ENCODE measurements at regions not wholly inside any gene's neighbourhood (a gene's known extent, or its start where the extent isn't known, plus 50 kb on each side); places are given as distances from the start of the nearest gene placed in this dataset.
"Not testable (repeated sequence)": the region's sequence is repeated elsewhere in the genome, so short reads cannot be mapped to it uniquely, and the experiment has no call there.

GRCh38 chr17:20797292-20797691 is 217.8 kb downstream of the CDRT15L2 start:
- Histone ChIP-seq H3K4me3 (no peak overlapping the region), H3K9me3 (no peaks in the 10 kb centered on the region), H3K4me1 (ENCODE audit: insufficient read depth) (no peaks in the 10 kb centered on the region), H3K27me3 (no peaks in the 10 kb centered on the region), H3K27ac (no peak overlapping the region), H3K36me3 (no peaks in the 10 kb centered on the region)
- intact Hi-C loops (cut with DNase I) = no loop called here
- WGBS, 3 donors = 82 to 88% (median 84%) methylated on average over 3 of the region's 3 CpGs
- TF ChIP-seq EP300 (IDR thresholded peaks at IDR 0.05) (no peak), CTCF (IDR thresholded peaks at IDR 0.05) (no peak)
- no peak for DNase-seq

GRCh38 chr17:20800146-20800545 is 220.6 kb downstream of the CDRT15L2 start:
- Histone ChIP-seq H3K27me3 (no peaks in the 10 kb centered on the region), H3K27ac (no peak overlapping the region), H3K4me1 (ENCODE audit: insufficient read depth) (no peaks in the 10 kb centered on the region), H3K36me3 (no peaks in the 10 kb centered on the region), H3K4me3 (no peak overlapping the region), H3K9me3 (no peaks in the 10 kb centered on the region)
- DNase-seq = no peak
- 37 to 48% (median 45%) methylated on average over 2 of the region's 2 CpGs for WGBS, 3 donors
- TF ChIP-seq CTCF (IDR thresholded peaks at IDR 0.05) (no peak), EP300 (IDR thresholded peaks at IDR 0.05) (no peak), POLR2A (IDR thresholded peaks at IDR 0.05) (no peak)
- intact Hi-C loops (cut with DNase I) = no loop called here

GRCh38 chr17:20805751-20806150 is 226.2 kb downstream of the CDRT15L2 start:
- H3K9me3 ChIP-seq = no peaks in the 10 kb centered on the region
- no peaks in the 10 kb centered on the region for H3K27me3 ChIP-seq
- no peak for DNase-seq
- TF ChIP-seq POLR2A (IDR thresholded peaks at IDR 0.05) = no peak
- TF ChIP-seq EP300 (IDR thresholded peaks at IDR 0.05) = no peak
- TF ChIP-seq CTCF (IDR thresholded peaks at IDR 0.05) = no peak
- no peak overlapping the region for H3K4me3 ChIP-seq
- H3K27ac ChIP-seq = no peak overlapping the region
- H3K36me3 ChIP-seq = no peaks in the 10 kb centered on the region
- WGBS, 3 donors = 65 to 77% (median 68%) methylated on average over 3 of the region's 3 CpGs
- H3K4me1 ChIP-seq (ENCODE audit: insufficient read depth) = no peaks in the 10 kb centered on the region
- intact Hi-C loops (cut with DNase I) = no loop called here

- DNase-seq; H3K4me3 ChIP-seq; H3K27ac ChIP-seq; intact Hi-C loops (cut with DNase I); H3K36me3 ChIP-seq; H3K27me3 ChIP-seq; H3K4me1 ChIP-seq (ENCODE audit: insufficient read depth); H3K9me3 ChIP-seq: not testable (repeated sequence)
Measured at GRCh38 chr17:20807566-20807965, 228.0 kb downstream of the CDRT15L2 start.

- H3K4me3 ChIP-seq; H3K27me3 ChIP-seq; H3K4me1 ChIP-seq (ENCODE audit: insufficient read depth); H3K36me3 ChIP-seq; H3K9me3 ChIP-seq; H3K27ac ChIP-seq; intact Hi-C loops (cut with DNase I); DNase-seq: not testable (repeated sequence)
- WGBS, 3 donors = 87 to 93% (median 87%) methylated on average over 5 of the region's 5 CpGs
Measured at GRCh38 chr17:20815410-20815809, 227.4 kb downstream of the USP22 start.

- intact Hi-C loops (cut with DNase I) = no loop called here
- Histone ChIP-seq H3K27ac (no peak overlapping the region), H3K36me3 (no peaks in the 10 kb centered on the region), H3K27me3 (no peaks in the 10 kb centered on the region), H3K4me1 (ENCODE audit: insufficient read depth) (no peaks in the 10 kb centered on the region), H3K9me3 (no peaks in the 10 kb centered on the region), H3K4me3 (no peak overlapping the region)
- DNase-seq = no peak
- 63 to 79% (median 74%) methylated on average over 3 of the region's 3 CpGs for WGBS, 3 donors
- no peak for TF ChIP-seq EP300 (IDR thresholded peaks at IDR 0.05)
- no peak for TF ChIP-seq CTCF (IDR thresholded peaks at IDR 0.05)
Measured at GRCh38 chr17:20823905-20824304, 218.9 kb downstream of the USP22 start.
